ENCODE measurements at regions not wholly inside any gene's neighbourhood (a gene's known extent, or its start where the extent isn't known, plus 50 kb on each side); places are given as distances from the start of the nearest gene placed in this dataset.
A peak's percentile ranks its signal among the peaks of the same experiment; 100 is the strongest.

- H3K36me3 ChIP-seq (ENCODE audit: control insufficient read depth, insufficient read depth, low read length) = no peaks in the 10 kb centered on the region
- TF ChIP-seq CTCF (IDR thresholded peaks at IDR 0.05; ENCODE audit: insufficient read depth, low read length, poor library complexity, severe bottlenecking) = no peak
- H3K27me3 ChIP-seq (ENCODE audit: control insufficient read depth, insufficient read depth, low read length) = no peaks in the 10 kb centered on the region
- peak overlapping the region; percentile 32 for H3K4me3 ChIP-seq (ENCODE audit: low read depth, low read length)
- peak; percentile 52 for DNase-seq (ENCODE audit: low read depth)
Measured at GRCh38 chr10:105837951-105838350, 1196.9 kb downstream of the SORCS3 start.

GRCh38 chr10:105834261-105835059 is 1193.4 kb downstream of the SORCS3 start:
- Histone ChIP-seq H3K36me3 (ENCODE audit: control insufficient read depth, insufficient read depth, low read length) (no peaks in the 10 kb centered on the region), H3K27me3 (ENCODE audit: control insufficient read depth, insufficient read depth, low read length) (no peaks in the 10 kb centered on the region), H3K4me3 (ENCODE audit: low read depth, low read length) (no peak overlapping the region)
- TF ChIP-seq CTCF (IDR thresholded peaks at IDR 0.05; ENCODE audit: insufficient read depth, low read length, poor library complexity, severe bottlenecking) = no peak
- DNase-seq (ENCODE audit: low read depth) = no peak

GRCh38 chr10:105827133-105827532 is 1186.0 kb downstream of the SORCS3 start:
- DNase-seq (ENCODE audit: low read depth) = no peak
- no peak for TF ChIP-seq CTCF (IDR thresholded peaks at IDR 0.05; ENCODE audit: insufficient read depth, low read length, poor library complexity, severe bottlenecking)
- Histone ChIP-seq H3K36me3 (ENCODE audit: control insufficient read depth, insufficient read depth, low read length) (no peaks in the 10 kb centered on the region), H3K4me3 (ENCODE audit: low read depth, low read length) (no peak overlapping the region), H3K27me3 (ENCODE audit: control insufficient read depth, insufficient read depth, low read length) (no peaks in the 10 kb centered on the region)

GRCh38 chr10:105807935-105808587 is 1167.0 kb downstream of the SORCS3 start:
- Histone ChIP-seq H3K4me3 (ENCODE audit: low read depth, low read length) (no peak overlapping the region), H3K27me3 (ENCODE audit: control insufficient read depth, insufficient read depth, low read length) (no peaks in the 10 kb centered on the region), H3K36me3 (ENCODE audit: control insufficient read depth, insufficient read depth, low read length) (no peaks in the 10 kb centered on the region)
- TF ChIP-seq CTCF (IDR thresholded peaks at IDR 0.05; ENCODE audit: insufficient read depth, low read length, poor library complexity, severe bottlenecking) = no peak
- no peak for DNase-seq (ENCODE audit: low read depth)

GRCh38 chr10:105803206-105803605 is 1162.1 kb downstream of the SORCS3 start:
- no peak overlapping the region for H3K4me3 ChIP-seq (ENCODE audit: low read depth, low read length)
- no peak for TF ChIP-seq CTCF (IDR thresholded peaks at IDR 0.05; ENCODE audit: insufficient read depth, low read length, poor library complexity, severe bottlenecking)
- H3K36me3 ChIP-seq (ENCODE audit: control insufficient read depth, insufficient read depth, low read length) = no peaks in the 10 kb centered on the region
- no peak for DNase-seq (ENCODE audit: low read depth)
- no peaks in the 10 kb centered on the region for H3K27me3 ChIP-seq (ENCODE audit: control insufficient read depth, insufficient read depth, low read length)
